SIG-M5 treated with dmso at 0.1 percent for 504 hours (cell line): ENCODE measurements at regions not wholly inside any gene's neighbourhood (a gene's known extent, or its start where the extent isn't known, plus 50 kb on each side); places are given as distances from the start of the nearest gene placed in this dataset.

Experiments
- DNase-seq: peaks from one replicate; lab custom pipeline; 2025; ENCODE audit not compliant: unreplicated experiment; lab: John Stamatoyannopoulos, UW

- DNase-seq: no peak
These were observed 200.5 kb upstream of the NLRP1 start for GRCh38 chr17:5784791-5785190.

DNA sequence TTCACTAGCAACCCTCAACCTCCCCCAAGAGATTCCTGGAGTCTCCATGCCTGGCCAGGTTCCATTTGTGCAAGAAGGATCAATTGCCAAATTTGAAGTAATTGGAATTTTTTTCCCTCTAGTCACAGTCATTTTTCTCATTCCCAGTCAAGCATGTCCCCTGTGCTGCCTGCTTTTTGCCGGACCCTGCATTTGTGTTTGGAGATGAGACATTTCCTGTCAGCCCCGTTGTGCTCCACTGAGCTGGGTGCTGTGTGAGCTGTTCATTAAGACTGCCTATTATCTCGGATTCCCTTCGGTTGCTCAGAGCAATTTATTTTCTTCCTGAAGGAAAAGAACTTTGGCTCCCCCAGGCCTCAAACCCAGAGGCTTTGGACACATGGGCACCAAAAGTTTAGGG lies 201.0 kb upstream of the NLRP1 start:
- no peak for DNase-seq

DNA sequence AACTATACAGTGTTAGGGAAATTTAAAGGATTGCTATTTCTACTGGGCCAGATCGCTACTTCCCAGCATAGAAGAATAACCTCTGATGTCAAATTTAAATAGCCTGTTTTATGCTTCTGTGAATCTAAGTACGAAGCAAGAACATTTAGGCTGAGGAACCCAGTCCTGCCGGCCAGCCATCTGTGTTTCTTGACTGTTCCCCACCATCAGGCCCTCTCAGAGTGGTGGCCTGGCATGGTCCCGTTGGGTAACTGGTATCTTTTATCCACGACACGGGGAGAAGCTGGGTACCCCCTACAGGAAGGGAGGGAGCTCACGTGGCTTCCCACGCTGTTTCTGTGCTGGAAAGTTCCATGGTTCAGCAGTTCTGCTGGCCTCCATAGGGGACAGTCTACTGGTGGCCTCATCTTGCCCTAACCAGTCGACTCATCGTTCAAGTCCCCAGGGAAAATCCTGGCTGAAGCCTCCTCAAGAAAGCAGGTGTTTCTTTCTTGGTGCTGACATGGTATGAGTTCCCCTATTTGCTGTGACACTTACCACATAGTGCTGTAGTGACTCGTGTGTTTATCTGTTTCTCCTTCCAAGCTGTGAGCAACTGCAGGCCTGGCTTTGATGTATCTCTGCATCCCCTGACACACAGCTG lies 201.7 kb upstream of the NLRP1 start:
- no peak for DNase-seq

GRCh38 chr17:5786510-5786875 lies 202.2 kb upstream of the NLRP1 start:
- no peak for DNase-seq

- no peak for DNase-seq
These were observed 204.1 kb upstream of the NLRP1 start for GRCh38 chr17:5788266-5788900.

DNA sequence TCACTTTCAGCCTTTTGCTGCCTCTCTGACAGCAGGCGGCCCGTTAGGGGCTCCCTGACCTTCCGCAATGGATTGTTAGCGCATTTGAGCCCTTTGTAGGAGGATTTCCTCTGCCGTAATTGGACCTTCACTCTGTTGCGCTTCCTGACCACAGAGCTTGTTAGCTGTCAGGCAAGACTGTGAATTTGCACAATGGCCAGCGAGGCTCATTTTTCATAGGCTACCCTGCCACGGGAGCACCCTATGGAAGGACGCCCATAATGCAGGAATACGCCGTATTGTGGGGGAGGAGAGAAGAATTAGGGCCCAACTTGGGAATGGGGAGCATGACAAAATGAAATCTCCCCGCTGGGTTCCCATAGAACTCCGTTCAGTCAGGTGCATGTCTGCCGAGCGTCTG lies 205.2 kb upstream of the NLRP1 start:
- no peak for DNase-seq

DNA sequence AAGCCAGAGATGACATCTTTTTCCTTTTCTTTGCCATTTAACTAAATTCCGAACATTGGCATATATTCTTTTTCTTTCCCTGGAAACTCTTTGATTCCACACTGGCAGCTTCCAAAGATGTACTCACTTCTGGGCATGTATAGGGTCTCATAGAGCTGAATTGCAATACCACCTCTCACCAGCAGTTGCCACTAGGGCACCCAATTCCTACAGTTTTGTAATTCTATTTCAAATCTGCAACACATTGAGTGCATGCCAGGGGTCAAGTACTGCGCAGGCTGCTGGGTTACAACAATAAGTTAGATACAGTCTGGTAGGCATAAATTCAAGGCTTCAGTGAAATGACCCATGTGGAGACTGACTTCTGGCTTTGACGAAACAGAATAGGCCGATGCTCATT lies 208.8 kb upstream of the NLRP1 start:
- DNase-seq: no peak

DNA sequence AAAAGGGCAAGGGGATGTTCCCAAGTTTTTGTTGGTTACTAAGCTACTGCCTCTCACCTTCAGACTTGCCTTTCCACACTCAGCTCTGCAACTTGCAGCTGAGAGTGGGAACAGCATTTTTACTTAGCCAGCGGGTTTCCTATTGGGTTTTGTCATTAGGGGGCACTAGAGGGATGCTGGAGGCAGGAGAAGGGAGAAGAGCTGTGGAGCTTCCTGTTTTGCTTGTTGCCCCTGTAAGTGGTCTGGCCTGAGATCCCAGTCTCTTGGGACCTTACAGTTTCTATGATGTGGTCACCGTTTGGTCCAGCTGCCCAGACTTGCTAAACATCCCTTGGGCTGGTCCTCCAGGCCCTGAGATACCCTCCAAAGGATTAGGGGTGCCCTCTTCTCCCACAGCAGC lies 209.6 kb upstream of the NLRP1 start:
- DNase-seq: peak; percentile 11

DNA sequence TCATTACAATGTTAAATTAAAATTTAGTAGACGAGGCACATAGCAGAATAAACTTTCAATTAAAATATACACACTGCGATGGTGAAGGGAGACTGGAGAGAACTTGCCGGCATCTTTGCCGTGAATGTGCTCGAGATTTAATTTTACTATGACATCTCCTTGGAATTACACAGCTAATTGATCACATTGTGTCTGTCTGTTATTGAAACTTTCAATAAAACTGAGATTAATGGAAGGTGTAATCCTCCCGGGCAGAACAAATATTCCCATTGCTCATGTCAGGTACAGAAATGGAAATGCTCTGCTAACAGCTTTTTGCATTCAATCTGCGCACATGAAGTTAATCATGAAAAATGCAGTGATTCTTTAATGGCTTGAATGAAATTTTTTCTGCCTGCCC lies 210.1 kb upstream of the NLRP1 start:
- DNase-seq: no peak

DNA sequence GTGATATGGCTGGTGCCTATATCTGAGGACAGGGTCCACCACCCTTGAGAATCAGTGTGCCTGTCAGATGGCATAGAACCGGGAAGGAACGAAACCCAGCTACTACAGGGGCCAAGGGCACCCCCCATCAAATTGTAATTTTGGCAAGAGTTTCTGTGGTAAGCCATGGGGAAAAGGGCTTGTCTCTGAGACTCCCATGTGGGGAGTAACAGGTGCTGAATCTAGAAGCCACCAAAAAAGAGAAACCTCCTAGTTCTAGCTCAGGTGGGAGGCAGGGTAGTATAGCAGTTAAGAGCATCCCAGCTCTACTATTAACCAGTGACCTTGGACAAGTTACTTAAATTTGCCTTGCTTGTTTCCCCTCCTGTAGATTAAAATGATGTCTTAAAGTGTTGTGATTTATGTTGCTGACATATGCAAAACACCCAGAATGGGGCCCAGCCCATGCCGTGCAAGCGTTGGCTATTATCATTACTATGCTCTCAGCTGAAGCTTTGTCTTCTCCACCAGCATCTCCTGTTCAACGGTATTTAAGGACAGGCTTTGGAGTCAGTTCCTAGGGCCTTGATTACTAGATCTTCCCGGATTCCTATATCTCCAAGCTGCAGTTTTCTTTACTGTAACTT lies 210.7 kb upstream of the NLRP1 start:
- no peak for DNase-seq

GRCh38 chr17:5797447-5798050 lies 213.2 kb upstream of the NLRP1 start:
- DNase-seq: no peak

DNA sequence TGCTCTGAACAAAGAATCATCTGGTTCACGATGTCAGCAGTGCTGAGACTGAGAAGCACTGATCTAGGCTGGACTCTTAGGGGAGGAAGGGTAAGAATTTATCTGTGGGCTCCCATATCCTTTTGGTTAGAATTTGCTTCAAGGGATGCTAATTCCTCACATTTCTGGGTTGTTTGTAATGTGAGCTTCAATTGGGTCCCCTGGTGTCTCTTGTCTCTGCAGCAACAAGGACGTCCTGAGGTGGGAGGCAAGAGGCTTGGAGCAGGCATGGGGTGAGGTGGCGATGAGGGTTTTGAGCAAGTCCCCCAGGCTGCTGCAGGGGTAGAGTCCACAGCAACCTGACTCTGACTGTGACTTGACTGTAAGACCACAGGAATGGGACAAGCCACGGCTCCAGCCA lies 213.8 kb upstream of the NLRP1 start:
- DNase-seq: no peak

- DNase-seq: no peak
These were observed 215.8 kb upstream of the NLRP1 start for GRCh38 chr17:5800131-5800530.

GRCh38 chr17:5800646-5801045 lies 216.3 kb upstream of the NLRP1 start:
- DNase-seq: no peak

DNA sequence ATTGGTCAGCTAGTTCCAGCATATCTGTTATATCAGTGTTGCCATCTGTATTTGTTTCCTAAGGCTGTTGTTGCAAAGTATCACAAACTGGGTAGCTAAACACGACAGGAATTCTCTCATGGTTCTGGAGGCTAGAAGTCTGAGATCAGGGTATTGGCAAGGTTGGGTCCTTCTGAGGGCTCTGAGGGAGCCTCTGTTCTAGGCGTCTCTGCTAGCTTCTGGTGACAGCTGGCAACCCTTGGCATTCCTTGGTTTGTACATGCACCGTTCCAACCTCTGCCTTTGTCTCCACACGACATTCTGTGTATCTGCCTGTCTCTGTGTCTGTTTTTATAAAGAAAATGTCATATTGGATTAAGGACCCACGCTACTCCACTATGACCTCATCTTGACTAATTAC lies 219.9 kb upstream of the NLRP1 start:
- DNase-seq: no peak

DNA sequence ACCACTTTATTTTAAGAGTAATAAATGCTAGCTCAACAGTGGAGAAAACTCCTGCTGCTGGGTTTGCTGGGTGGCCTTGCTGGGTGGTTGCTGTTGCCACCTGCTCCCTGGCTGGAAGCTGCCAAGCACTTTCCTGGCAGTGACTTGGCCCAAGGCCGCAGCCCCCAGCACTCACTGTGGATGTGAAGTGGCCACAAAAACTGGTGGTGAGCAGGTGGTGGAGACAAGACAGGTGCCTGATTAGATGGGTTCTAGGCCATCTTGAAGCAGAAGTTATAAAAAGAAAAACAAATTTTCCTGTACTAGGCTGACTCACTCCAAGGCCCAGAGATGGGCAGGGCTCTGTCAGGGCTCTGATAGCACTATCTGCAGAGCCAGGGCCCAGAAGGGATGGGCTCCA lies 224.7 kb upstream of the NLRP1 start:
- no peak for DNase-seq

DNA sequence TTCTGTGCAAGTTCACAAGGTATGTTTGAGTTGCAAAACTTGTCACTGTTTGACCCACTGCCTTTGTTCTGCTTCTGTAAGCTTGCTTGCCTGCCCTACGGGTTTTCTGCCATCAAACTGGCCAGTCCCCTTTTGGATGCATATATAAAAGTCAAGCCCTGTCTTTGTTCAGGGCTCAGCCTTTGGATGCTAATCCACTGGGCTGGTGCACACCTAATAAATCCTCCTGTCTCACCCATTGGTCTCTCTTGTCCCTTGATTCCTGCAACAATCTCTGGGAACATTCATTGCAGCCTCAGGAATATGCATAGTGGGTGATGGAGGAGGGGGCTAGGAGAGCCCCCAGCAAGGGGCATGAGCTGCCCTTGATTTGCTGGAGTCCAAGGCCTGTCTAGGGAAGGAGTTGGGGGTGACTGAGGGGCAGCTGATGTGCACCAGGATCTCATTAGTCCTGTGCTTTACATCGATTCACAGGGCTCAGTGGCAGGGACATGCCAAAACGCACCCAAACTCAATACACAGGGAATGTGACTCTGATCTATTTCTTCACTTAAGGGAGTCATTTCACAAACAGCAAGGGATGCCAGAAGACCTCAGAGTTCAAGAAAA lies 225.4 kb upstream of the NLRP1 start:
- DNase-seq: no peak

DNA sequence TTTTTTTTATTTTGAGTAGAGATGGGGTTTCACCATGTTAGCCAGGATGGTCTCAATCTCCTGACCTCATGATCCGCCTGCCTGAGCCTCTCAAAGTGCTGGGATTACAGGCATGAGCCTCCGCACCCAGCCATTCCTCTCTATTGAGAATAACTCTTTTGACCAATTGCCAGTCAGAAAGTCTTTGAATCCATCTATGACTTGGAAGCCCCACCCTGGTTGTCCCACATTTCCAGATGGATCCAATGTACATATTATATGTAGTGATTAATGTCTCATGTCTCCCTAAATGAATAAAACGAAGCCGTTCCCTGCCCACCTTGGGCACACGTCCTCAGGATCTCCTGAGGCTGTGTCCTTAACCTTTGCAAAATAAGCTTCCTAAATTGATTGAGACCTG lies 228.3 kb upstream of the NLRP1 start:
- no peak for DNase-seq

- no peak for DNase-seq
These were observed 229.0 kb upstream of the NLRP1 start for GRCh38 chr17:5813357-5813756.

DNA sequence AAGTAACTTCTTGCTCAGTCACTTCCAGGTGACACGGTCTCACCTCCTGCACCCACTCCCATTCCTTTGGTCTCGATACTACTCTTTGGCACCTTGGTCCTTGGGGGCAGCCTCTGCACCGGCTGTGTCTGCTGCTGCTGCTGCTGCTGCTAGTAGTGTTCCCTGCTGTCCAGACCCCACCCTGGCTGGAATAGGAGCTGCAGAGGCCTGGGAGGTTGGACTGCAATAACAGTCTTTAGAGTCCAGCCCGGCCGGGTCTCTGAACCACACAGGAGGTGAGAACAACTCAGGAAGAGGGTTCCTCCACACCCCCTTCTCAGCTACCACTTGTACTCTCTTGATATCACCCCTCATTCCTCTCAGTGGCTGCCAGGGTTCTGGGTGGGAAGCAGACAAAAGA lies 231.1 kb upstream of the NLRP1 start:
- DNase-seq: no peak

GRCh38 chr17:5816491-5817070 lies 232.3 kb upstream of the NLRP1 start:
- DNase-seq: no peak
